ENCODE measurements at regions not wholly inside any gene's neighbourhood (a gene's known extent, or its start where the extent isn't known, plus 50 kb on each side); places are given as distances from the start of the nearest gene placed in this dataset.
"Not testable (repeated sequence)": the region's sequence is repeated elsewhere in the genome, so short reads cannot be mapped to it uniquely, and the experiment has no call there.

GRCh38 chr5:17034992-17035391, 98.9 kb upstream of the MYO10 start:
- not testable (repeated sequence) for H3K18ac ChIP-seq (ENCODE audit: low read length); H2BK5ac ChIP-seq (ENCODE audit: low read length); H3K4me3 ChIP-seq (ENCODE audit: low read length in 2 of 2); H2BK15ac ChIP-seq (ENCODE audit: low read length); H3K36me3 ChIP-seq (replicated peaks in 1 of 2; ENCODE audit: control insufficient read depth in 2 of 2, insufficient read depth in 2 of 2, low read length in 2 of 2); H3K79me1 ChIP-seq (ENCODE audit: low read depth, low read length); H3K14ac ChIP-seq (ENCODE audit: low read length); H2AK5ac ChIP-seq (ENCODE audit: low read depth, low read length); H3K27me3 ChIP-seq (ENCODE audit: control insufficient read depth in 3 of 3, insufficient read depth in 3 of 3, low read depth in 1 of 3, low read length in 3 of 3); H4K8ac ChIP-seq (ENCODE audit: low read depth, low read length); H2AFZ ChIP-seq (ENCODE audit: low read length); H3K4ac ChIP-seq (ENCODE audit: low read length); H3K9me3 ChIP-seq (replicated peaks in 1 of 2; ENCODE audit: control insufficient read depth in 2 of 2, insufficient read depth in 1 of 2, low read depth in 1 of 2, low read length in 2 of 2); H3K4me1 ChIP-seq (ENCODE audit: control insufficient read depth in 2 of 2, insufficient read depth in 1 of 2, low read depth in 1 of 2, low read length in 2 of 2); H3K4me2 ChIP-seq (ENCODE audit: insufficient read depth, low read length, poor library complexity, severe bottlenecking); H3K23ac ChIP-seq (ENCODE audit: low read depth, low read length, poor library complexity); H3K27ac ChIP-seq (replicated peaks; ENCODE audit: low read length); H3K9ac ChIP-seq (ENCODE audit: low read depth, low read length, poor library complexity); DNase-seq (ENCODE audit: low spot score); H2BK12ac ChIP-seq (ENCODE audit: low read length); H4K91ac ChIP-seq (ENCODE audit: low read depth, low read length, poor library complexity); H2BK120ac ChIP-seq (ENCODE audit: low read depth, low read length)
- WGBS, 2 donors (ENCODE audit: extremely low coverage in 2 of 2, insufficient read length in 2 of 2, insufficient replicate concordance in 1 of 2), result no CpG with 5 or more reads among the region's 2 CpGs

- no peak overlapping the region for H2BK12ac ChIP-seq (ENCODE audit: low read length)
- no peak overlapping the region for H2BK5ac ChIP-seq (ENCODE audit: low read length)
- H3K4ac ChIP-seq (ENCODE audit: low read length), result no peak overlapping the region
- no peak overlapping the region for H2BK15ac ChIP-seq (ENCODE audit: low read length)
- H4K91ac ChIP-seq (ENCODE audit: low read depth, low read length, poor library complexity), result no peak overlapping the region
- H2AK5ac ChIP-seq (ENCODE audit: low read depth, low read length), result no peak overlapping the region
- H3K9ac ChIP-seq (ENCODE audit: low read depth, low read length, poor library complexity), result no peak overlapping the region
- H2BK120ac ChIP-seq (ENCODE audit: low read depth, low read length), result no peak overlapping the region
- H3K4me1 ChIP-seq (ENCODE audit: control insufficient read depth in 2 of 2, insufficient read depth in 1 of 2, low read depth in 1 of 2, low read length in 2 of 2), result no peaks in the 10 kb centered on the region
- H3K4me2 ChIP-seq (ENCODE audit: insufficient read depth, low read length, poor library complexity, severe bottlenecking), result no peak overlapping the region
- no peak overlapping the region for H3K14ac ChIP-seq (ENCODE audit: low read length)
- H3K4me3 ChIP-seq (ENCODE audit: low read length in 2 of 2), result no peak overlapping the region
- WGBS, 2 donors (ENCODE audit: extremely low coverage in 2 of 2, insufficient read length in 2 of 2, insufficient replicate concordance in 1 of 2), result no CpG with 5 or more reads among the region's 3 CpGs
- H3K18ac ChIP-seq (ENCODE audit: low read length), result no peak overlapping the region
- H3K9me3 ChIP-seq (replicated peaks in 1 of 2; ENCODE audit: control insufficient read depth in 2 of 2, insufficient read depth in 1 of 2, low read depth in 1 of 2, low read length in 2 of 2), result no peaks in the 10 kb centered on the region
- H4K8ac ChIP-seq (ENCODE audit: low read depth, low read length), result no peak overlapping the region
- no peak overlapping the region for H3K23ac ChIP-seq (ENCODE audit: low read depth, low read length, poor library complexity)
- H3K27ac ChIP-seq (replicated peaks; ENCODE audit: low read length), result no peak overlapping the region
- H3K27me3 ChIP-seq (ENCODE audit: control insufficient read depth in 3 of 3, insufficient read depth in 3 of 3, low read depth in 1 of 3, low read length in 3 of 3), result no peaks in the 10 kb centered on the region
- H3K36me3 ChIP-seq (replicated peaks in 1 of 2; ENCODE audit: control insufficient read depth in 2 of 2, insufficient read depth in 2 of 2, low read length in 2 of 2), result no peaks in the 10 kb centered on the region
- H3K79me1 ChIP-seq (ENCODE audit: low read depth, low read length), result no peaks in the 10 kb centered on the region
- H2AFZ ChIP-seq (ENCODE audit: low read length), result no peak overlapping the region
- no peak for DNase-seq (ENCODE audit: low spot score)
These were observed 101.7 kb upstream of the MYO10 start for GRCh38 chr5:17037751-17038150.

GRCh38 chr5:17039170-17039569, 103.1 kb upstream of the MYO10 start:
- no peak overlapping the region for H2AK5ac ChIP-seq (ENCODE audit: low read depth, low read length)
- H3K36me3 ChIP-seq (replicated peaks in 1 of 2; ENCODE audit: control insufficient read depth in 2 of 2, insufficient read depth in 2 of 2, low read length in 2 of 2), result no peaks in the 10 kb centered on the region
- H3K4me3 ChIP-seq (ENCODE audit: low read length in 2 of 2), result no peak overlapping the region
- no peaks in the 10 kb centered on the region for H3K79me1 ChIP-seq (ENCODE audit: low read depth, low read length)
- no peak overlapping the region for H2BK120ac ChIP-seq (ENCODE audit: low read depth, low read length)
- H2BK12ac ChIP-seq (ENCODE audit: low read length), result no peak overlapping the region
- H3K27me3 ChIP-seq (ENCODE audit: control insufficient read depth in 3 of 3, insufficient read depth in 3 of 3, low read depth in 1 of 3, low read length in 3 of 3), result no peaks in the 10 kb centered on the region
- no peak overlapping the region for H3K27ac ChIP-seq (replicated peaks; ENCODE audit: low read length)
- no peak overlapping the region for H3K4ac ChIP-seq (ENCODE audit: low read length)
- no peak overlapping the region for H3K4me2 ChIP-seq (ENCODE audit: insufficient read depth, low read length, poor library complexity, severe bottlenecking)
- no peak for DNase-seq (ENCODE audit: low spot score)
- no peak overlapping the region for H3K9ac ChIP-seq (ENCODE audit: low read depth, low read length, poor library complexity)
- no peak overlapping the region for H3K18ac ChIP-seq (ENCODE audit: low read length)
- no peak overlapping the region for H3K23ac ChIP-seq (ENCODE audit: low read depth, low read length, poor library complexity)
- WGBS, 2 donors (ENCODE audit: extremely low coverage in 2 of 2, insufficient read length in 2 of 2, insufficient replicate concordance in 1 of 2), result no CpG with 5 or more reads among the region's 2 CpGs
- H2AFZ ChIP-seq (ENCODE audit: low read length), result no peak overlapping the region
- H4K8ac ChIP-seq (ENCODE audit: low read depth, low read length), result no peak overlapping the region
- no peak overlapping the region for H2BK15ac ChIP-seq (ENCODE audit: low read length)
- no peak overlapping the region for H4K91ac ChIP-seq (ENCODE audit: low read depth, low read length, poor library complexity)
- no peak overlapping the region for H3K14ac ChIP-seq (ENCODE audit: low read length)
- H3K4me1 ChIP-seq (ENCODE audit: control insufficient read depth in 2 of 2, insufficient read depth in 1 of 2, low read depth in 1 of 2, low read length in 2 of 2), result no peaks in the 10 kb centered on the region
- no peak overlapping the region for H2BK5ac ChIP-seq (ENCODE audit: low read length)
- H3K9me3 ChIP-seq (replicated peaks in 1 of 2; ENCODE audit: control insufficient read depth in 2 of 2, insufficient read depth in 1 of 2, low read depth in 1 of 2, low read length in 2 of 2), result no peaks in the 10 kb centered on the region

GRCh38 chr5:17042041-17042440, 106.0 kb upstream of the MYO10 start:
- H3K27ac ChIP-seq (replicated peaks; ENCODE audit: low read length), result no peak overlapping the region

More at GRCh38 chr5:17042041-17042440, 106.0 kb upstream of the MYO10 start:
- WGBS, 2 donors (ENCODE audit: extremely low coverage in 2 of 2, insufficient read length in 2 of 2, insufficient replicate concordance in 1 of 2), result no CpG with 5 or more reads among the region's 5 CpGs
- no peak overlapping the region for H4K8ac ChIP-seq (ENCODE audit: low read depth, low read length)
- no peaks in the 10 kb centered on the region for H3K79me1 ChIP-seq (ENCODE audit: low read depth, low read length)
- no peak overlapping the region for H2BK15ac ChIP-seq (ENCODE audit: low read length)
- H3K9me3 ChIP-seq (replicated peaks in 1 of 2; ENCODE audit: control insufficient read depth in 2 of 2, insufficient read depth in 1 of 2, low read depth in 1 of 2, low read length in 2 of 2), result no peaks in the 10 kb centered on the region
- H3K23ac ChIP-seq (ENCODE audit: low read depth, low read length, poor library complexity), result no peak overlapping the region
- H3K14ac ChIP-seq (ENCODE audit: low read length), result no peak overlapping the region
- H2BK5ac ChIP-seq (ENCODE audit: low read length), result no peak overlapping the region
- H2BK120ac ChIP-seq (ENCODE audit: low read depth, low read length), result no peak overlapping the region
- no peaks in the 10 kb centered on the region for H3K27me3 ChIP-seq (ENCODE audit: control insufficient read depth in 3 of 3, insufficient read depth in 3 of 3, low read depth in 1 of 3, low read length in 3 of 3)
- H4K91ac ChIP-seq (ENCODE audit: low read depth, low read length, poor library complexity), result no peak overlapping the region
- H3K4me3 ChIP-seq (ENCODE audit: low read length in 2 of 2), result no peak overlapping the region
- H3K4me1 ChIP-seq (ENCODE audit: control insufficient read depth in 2 of 2, insufficient read depth in 1 of 2, low read depth in 1 of 2, low read length in 2 of 2), result no peaks in the 10 kb centered on the region
- H2AK5ac ChIP-seq (ENCODE audit: low read depth, low read length), result no peak overlapping the region
- no peak overlapping the region for H2BK12ac ChIP-seq (ENCODE audit: low read length)
- DNase-seq (ENCODE audit: low spot score), result no peak
- no peak overlapping the region for H3K18ac ChIP-seq (ENCODE audit: low read length)
- no peak overlapping the region for H3K4ac ChIP-seq (ENCODE audit: low read length)
- no peak overlapping the region for H2AFZ ChIP-seq (ENCODE audit: low read length)
- H3K4me2 ChIP-seq (ENCODE audit: insufficient read depth, low read length, poor library complexity, severe bottlenecking), result no peak overlapping the region
- no peaks in the 10 kb centered on the region for H3K36me3 ChIP-seq (replicated peaks in 1 of 2; ENCODE audit: control insufficient read depth in 2 of 2, insufficient read depth in 2 of 2, low read length in 2 of 2)
- no peak overlapping the region for H3K9ac ChIP-seq (ENCODE audit: low read depth, low read length, poor library complexity)

Measured in neuronal stem cell (in vitro differentiated cells).